Omental fat pad (tissue), 3 donors: ENCODE measurements at regions not wholly inside any gene's neighbourhood (a gene's known extent, or its start where the extent isn't known, plus 50 kb on each side); places are given as distances from the start of the nearest gene placed in this dataset.

Experiments used
- ATAC-seq: fragments of 150-250 bp; one replicate; pipeline ENCODE4 v1.9.1; 2016; ENCODE audit warnings: mild to moderate bottlenecking, moderate library complexity; ENCODE audit not compliant: low FRiP score
- DNase-seq: peaks from one replicate; pipeline ENCODE4 v3.0.0-alpha.2; 2019; ENCODE audit warnings: low spot score
- TF ChIP-seq, protein P1 (sequence below), 3 donors: fragments of 450-650 bp; IDR thresholded peaks; one replicate each; pipeline ENCODE4 v1.5.1; 2016 to 2017; ENCODE audit warnings: antibody characterized with exemption in 3 of 3, mild to moderate bottlenecking in 3 of 3, moderate library complexity in 2 of 3

DNA sequence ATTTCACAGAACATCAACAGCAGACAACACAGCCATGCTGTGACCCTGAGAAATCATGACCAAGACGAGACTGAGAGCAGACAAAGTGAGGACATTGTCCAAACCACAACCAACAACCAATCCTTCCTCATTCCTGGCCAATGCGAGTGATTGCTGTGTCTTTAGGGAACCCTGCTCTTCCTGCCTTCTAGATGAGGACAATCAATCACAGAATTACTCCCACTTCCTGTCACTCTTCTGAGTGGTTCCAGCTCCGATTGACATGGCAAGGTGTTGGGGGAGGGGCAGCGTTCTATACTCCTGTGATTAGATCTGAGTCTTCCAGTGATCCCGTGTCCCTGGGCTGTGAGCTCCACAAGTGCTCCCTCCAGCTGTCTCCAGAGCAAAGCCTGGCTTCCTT is 227.8 kb downstream of the STIM2 start:
- no peak for ATAC-seq
- DNase-seq: no peak
- TF ChIP-seq, protein P1, sequence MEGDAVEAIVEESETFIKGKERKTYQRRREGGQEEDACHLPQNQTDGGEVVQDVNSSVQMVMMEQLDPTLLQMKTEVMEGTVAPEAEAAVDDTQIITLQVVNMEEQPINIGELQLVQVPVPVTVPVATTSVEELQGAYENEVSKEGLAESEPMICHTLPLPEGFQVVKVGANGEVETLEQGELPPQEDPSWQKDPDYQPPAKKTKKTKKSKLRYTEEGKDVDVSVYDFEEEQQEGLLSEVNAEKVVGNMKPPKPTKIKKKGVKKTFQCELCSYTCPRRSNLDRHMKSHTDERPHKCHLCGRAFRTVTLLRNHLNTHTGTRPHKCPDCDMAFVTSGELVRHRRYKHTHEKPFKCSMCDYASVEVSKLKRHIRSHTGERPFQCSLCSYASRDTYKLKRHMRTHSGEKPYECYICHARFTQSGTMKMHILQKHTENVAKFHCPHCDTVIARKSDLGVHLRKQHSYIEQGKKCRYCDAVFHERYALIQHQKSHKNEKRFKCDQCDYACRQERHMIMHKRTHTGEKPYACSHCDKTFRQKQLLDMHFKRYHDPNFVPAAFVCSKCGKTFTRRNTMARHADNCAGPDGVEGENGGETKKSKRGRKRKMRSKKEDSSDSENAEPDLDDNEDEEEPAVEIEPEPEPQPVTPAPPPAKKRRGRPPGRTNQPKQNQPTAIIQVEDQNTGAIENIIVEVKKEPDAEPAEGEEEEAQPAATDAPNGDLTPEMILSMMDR (IDR thresholded peaks at IDR 0.05): no peak

DNA sequence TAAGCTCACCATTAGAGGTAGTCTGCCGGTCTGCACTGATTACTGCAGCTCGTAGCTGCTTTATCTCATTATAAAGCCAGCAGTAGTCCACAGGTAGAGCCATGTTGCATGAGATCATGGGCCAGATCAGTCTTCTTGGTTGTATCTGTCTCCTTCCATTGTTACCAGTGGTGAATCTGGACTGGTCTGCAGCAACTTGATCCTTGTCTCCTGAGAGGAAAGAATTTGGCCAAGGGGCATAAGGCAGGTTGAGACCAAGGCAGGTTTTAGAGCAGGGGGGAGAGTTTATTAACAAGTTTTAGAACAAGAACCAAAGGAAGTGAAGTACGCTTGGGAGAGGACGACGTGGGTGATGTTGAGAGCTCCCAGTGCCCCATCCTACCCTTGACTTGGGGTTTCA is 228.5 kb downstream of the STIM2 start:
- ATAC-seq: no peak
- DNase-seq: no peak
- TF ChIP-seq, protein P1 (IDR thresholded peaks at IDR 0.05): no peak

DNA sequence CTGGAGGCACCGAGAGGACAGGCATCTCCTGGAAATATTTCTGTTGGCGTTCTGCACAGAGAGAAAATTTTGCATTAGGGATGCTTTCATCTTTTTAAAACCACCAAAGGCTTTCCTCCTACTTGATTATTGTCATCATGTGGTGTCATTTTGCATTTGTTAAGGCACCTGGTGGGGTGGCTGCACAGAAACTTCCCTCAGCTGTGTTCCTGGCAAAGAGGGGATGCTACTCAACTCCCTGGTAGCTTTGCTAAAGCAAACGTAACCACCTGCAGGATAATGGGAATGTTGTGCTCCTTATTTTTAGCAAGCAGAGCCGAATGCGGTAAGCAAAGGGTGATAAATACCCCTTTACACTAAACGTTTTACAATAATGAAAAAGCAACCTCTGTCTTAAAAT is 229.8 kb downstream of the STIM2 start:
- no peak for ATAC-seq

DNA sequence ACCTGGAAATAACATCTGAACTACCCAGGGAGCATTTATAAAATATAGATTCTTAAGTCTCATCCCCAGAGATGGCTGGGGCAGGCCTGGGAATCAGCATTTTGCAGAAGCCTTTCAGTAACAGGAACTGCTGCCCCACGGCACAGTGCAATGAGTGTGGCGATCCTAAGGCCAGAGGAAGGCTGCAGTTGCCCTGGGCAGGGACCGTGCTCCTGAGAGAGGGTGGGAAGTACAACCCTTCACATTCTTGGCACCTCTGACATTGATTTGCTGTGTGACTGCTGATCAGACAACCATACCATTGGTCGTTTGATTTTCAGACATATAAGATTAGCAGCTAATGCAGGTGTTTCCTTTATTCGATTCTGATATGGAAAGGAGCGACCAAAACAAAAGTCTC is 233.6 kb downstream of the STIM2 start:
- DNase-seq (no peak), ATAC-seq (no peak)
- TF ChIP-seq, protein P1 (IDR thresholded peaks at IDR 0.05): no peak

More for the DNA sequence above, 229.8 kb downstream of the STIM2 start:
- no peak for DNase-seq
- TF ChIP-seq, protein P1 (IDR thresholded peaks at IDR 0.05): no peak

DNA sequence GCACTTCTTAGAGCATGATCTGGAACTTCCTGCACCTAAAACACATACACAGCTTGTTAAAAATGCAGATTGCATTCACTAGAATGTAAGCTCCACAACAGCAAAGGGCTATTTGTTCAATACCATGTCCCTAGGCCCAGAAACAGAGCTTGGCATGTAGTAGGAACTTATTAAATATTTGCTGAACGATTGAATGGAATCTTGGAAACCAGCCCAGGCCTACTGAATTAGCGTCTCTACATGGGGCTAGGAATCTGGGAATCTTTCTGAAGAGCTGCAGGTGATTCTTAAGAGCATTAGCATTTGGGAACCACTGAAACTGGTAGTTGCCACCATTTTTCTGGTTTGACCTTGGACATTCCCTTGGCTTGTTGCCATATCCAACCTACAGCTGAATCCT is 234.1 kb downstream of the STIM2 start:
- no peak for ATAC-seq
- no peak for DNase-seq
- TF ChIP-seq, protein P1 (IDR thresholded peaks at IDR 0.05): no peak

DNA sequence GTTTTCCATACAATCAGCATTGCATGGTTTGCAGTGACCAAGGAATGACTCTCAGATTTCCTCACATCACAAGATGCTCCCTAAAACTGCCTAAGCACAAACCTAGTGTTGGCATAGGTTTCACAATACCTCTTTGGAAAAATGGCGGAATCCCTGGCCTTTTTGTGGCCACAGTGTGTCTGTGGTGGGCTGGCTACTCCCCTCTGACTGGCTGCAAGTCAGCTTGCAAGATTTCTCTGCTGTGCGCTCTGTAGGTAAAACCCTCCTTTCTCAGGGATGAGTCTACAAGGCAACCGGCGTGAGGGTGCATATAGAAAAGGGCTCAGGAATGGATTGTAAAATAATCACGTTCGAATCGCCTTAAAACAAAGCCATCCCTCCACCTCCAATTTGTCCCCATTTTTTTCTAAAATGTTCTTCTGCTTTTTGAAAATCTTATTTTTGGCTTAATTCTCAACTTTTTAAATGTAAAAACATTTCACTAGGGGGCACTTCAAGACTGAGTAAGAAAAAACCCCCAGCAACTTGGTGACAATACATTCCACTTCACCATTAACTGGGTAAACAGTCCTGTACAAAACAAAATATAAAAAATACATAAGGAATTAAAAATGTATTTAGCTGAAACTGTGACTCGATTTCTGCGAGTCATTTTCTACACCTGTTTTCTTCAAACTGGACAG is 235.6 kb downstream of the STIM2 start:
- DNase-seq: no peak
- ATAC-seq: no peak

DNA sequence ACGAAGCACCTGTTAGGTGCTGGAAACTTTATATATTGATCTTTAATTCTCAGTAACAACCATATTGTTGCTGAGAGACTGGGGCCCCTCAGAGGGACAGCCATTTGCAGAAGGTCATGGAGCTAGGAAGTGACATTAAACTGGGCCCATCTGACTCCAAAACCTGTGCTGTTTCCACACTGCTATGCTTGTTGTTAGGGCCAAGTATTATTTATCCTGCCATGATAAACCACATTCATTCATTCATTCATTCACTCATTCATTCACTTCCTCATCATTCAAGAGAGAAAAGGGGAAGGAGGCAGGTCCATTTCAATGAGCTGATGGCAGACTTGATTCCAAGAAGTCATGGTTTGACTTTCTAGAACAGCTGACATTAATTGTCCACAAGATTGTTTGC is 237.4 kb downstream of the STIM2 start:
- TF ChIP-seq, protein P1 (IDR thresholded peaks at IDR 0.05): no peak
- DNase-seq: no peak
- no peak for ATAC-seq

More for the DNA sequence above, 235.6 kb downstream of the STIM2 start:
- TF ChIP-seq, protein P1 (IDR thresholded peaks at IDR 0.05): no peak
